ENCODE measurements at regions not wholly inside any gene's neighbourhood (a gene's known extent, or its start where the extent isn't known, plus 50 kb on each side); places are given as distances from the start of the nearest gene placed in this dataset.
"Not testable (repeated sequence)": the region's sequence is repeated elsewhere in the genome, so short reads cannot be mapped to it uniquely, and the experiment has no call there.

DNA sequence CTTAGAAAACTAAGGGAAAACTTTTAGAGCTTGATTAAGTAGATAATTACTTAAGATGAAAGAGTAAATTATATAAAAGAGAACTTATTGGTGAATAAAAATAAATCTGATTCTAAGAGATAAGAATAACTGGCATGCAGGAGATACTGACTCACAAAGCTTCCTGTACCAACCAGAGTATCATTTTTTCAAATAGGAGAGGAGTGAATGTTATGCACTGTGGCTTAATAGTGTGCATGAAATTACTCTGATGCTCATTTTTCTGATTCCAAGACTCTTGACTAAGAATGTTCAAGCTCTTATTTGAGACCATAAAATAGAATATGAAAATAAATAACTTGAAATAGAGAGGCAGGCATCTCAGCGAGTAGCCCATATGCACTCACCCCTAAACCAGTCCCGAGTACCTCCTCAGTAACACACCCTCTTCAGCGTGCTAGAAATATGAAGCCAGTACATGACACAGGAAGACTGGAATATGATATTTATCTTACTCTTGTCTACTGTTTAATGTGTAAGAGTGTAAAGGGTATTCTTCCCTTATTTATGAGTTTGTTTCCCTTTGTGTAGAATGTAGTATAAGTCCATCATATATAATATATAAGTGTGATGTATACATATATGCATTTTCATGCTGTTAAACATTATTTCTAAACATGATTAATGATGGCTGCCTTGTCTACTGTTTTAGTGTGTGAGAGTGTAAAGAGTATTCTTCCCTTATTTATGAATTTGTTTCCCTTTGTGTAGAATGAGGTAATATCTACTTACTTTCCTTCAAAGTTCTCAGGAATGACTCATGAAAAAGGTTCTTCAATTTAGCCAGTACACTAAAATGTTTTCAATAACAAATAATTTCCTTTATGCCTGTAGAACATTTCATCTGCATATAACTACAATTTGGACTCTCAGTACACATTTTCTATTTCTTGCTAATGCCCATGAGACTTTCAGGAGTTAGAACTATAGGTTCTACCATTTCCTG lies 99.2 kb upstream of the PALMD start:
- no peak for DNase-seq

DNA sequence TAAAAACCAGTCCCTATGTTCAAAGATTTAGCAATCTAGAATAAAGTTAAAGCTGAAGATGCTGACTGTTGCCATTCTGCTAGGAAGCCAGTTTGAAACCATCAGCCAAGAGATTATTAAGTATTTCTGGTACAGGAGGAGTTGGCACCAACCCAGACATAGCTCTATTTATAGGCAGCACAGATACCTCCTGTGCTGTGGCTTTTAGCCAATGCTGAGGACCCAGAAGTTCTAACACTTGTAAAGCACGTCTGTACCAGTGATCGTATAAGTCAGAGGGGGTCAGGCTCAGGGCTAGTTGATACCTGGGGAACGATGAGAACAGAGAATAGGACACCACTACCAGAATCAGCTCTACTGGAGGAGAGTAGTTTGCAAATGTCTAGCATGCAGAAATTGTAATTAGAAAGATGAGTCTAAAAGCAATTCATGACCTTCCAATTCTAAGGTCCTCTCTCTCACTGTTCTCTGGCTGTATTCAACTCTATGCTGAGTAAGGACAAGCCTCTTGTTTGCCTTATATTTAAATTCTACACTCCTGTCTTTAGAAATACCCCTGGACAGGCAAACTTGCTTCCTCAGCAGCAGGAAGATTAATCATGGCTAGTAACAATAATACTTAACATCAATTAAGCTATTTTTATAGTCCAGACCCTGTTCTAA lies 96.8 kb upstream of the PALMD start:
- peak; percentile 90 for DNase-seq

DNA sequence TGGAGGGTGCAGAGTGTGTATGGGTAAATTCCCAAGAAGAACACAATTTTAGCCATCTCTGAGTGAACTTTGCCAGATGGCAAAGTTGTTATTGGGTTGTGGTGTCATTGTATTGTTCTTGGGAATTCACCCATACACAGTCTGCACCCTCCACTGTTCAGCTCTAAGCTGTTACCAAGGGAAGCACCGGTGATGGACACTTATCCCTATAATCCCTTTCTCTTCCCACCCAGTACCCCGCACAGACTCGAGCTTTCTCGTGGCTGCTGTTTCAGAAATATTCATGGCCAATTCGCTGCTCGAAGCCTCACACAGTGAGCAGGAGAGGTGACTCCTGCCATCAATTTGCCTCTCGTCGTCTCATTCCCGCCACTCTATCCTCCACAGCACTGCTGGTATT lies 95.7 kb upstream of the PALMD start:
- DNase-seq, result peak; percentile 95

DNA sequence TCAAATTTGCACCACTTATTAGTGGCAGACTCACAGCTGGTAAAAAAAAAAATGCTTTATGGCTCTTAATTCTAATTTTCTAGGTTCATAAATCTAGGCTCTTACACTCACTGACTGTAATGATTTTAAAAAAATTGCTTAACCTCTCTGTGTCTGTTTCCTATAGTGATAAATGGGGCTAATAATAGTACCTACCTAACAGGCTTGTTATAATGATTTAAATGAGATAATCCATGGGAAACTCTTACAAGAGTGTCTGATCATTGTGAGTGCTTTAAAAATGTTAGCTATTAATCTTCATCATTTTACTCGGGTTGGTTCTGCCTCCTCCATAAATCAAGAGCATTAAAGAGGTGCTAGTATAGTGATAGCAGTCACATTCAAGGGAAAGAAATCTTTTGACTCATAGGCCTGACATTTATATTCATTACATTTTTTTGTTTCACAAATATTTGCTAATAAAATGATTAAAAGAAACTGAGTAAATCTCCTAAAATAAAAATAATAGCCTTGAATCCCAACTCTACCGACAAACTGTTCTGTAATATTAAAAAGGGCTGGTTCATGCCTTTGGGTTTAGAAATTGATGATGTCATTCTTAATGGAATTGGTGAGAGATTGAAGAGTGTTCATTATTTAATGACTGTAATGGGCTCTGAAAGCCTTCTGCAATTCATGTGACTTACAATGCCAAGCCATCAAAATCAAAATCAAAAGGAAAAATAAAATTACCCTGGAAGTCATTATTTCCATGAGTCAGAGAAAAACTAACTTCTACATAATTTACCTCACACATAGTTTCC lies 93.9 kb upstream of the PALMD start:
- peak; percentile 30 for DNase-seq

DNA sequence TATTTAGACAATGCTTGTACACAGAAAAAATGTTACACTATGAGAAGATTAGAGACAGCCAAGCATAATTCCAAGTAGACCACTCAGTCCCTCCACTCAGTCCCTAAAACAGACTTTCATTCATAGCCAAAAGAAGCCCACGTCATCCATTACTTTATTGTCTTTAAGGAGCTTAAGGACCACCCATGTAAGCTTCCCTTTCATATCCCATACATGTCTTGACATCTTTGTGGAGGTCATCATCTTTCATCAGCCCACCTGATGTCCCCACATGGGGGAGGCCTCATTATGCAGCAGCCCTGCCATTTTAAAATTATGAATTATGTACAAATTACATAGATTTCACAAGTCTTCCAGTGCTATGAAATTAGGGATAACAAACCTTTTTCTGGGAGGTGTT lies 92.6 kb upstream of the PALMD start:
- DNase-seq, result no peak

DNA sequence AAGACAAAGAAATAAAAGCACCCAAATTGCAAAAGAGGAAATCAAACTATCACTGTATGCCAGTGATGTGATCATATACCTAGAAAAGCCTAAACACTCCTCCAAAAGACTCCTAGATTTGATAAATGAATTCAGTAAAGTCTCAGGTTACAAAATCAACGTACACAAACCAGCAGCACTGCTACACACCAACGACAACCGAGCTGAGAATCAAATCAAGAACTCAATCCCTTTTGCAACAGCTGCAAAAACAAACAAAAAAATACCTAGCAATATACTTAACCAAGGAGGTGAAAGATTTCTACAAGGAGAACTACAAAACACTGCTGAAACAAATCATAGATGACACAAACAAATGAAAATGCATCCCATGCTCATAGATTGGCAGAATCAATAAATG lies 92.1 kb upstream of the PALMD start:
- not testable (repeated sequence) for DNase-seq

DNA sequence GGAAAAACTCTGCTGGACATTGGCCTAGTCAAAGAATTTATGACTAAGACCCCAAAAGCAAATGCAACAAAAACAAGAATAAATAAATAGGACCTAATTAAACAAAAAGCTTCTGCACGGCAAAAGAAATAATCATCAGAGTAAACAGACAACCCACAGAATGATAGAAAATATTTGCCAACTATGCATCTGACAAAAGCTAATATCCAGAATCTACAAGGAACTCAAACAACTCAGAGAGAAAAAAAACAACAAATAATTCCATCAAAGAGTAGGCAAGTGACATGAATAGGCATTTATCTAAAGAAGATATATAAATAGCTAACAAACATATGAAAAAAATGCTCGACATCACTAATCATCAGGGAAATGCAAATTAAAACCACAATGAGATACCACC lies 91.2 kb upstream of the PALMD start:
- DNase-seq, result no peak

DNA sequence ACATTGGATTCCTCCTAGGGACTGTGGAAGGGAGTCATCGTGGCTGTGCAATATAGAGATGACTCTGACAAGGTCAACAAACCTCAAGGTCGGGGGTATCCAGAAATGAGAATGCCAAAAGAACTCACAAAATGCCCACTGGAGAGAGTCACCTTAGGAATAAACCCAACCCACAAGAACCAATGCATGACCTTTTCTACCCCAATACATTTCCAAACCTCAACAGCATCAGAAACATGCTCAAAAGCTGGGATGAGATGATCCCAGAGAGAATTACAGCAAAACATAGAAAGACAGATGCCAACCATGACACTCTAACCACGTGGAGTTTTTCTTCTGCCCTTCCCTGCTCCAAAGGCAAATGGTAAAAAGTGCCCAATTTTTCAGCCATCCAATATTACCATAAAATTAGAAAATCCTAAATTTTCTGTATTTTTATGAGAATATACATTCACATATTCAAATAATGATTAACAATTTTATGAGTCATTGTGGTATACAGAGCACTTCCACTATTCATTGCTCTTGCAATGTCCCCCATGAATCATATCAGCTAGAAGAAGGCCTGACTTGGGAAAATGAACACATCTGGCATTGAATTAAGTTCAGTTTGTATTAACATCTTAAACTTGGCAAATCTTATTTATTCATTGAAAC lies 88.2 kb upstream of the PALMD start:
- DNase-seq, result no peak

DNA sequence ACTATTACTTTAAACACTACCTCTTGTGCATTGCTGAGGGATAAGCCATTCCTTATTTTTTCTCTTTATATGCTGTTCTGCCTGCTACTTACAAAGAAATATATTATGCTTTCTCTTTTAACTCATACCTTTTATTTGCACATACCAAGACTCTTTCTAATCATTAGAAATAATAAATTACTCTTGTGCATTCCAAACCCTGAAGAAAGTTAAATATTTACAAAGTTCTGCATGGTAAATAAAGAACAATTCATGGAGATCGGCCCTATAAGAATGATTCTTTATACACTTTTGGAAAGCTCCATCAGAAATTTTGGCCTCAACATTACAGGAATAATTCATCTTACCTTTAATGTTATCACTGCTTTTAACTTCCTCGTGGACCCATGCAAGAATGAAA lies 86.7 kb upstream of the PALMD start:
- no peak for DNase-seq

DNA sequence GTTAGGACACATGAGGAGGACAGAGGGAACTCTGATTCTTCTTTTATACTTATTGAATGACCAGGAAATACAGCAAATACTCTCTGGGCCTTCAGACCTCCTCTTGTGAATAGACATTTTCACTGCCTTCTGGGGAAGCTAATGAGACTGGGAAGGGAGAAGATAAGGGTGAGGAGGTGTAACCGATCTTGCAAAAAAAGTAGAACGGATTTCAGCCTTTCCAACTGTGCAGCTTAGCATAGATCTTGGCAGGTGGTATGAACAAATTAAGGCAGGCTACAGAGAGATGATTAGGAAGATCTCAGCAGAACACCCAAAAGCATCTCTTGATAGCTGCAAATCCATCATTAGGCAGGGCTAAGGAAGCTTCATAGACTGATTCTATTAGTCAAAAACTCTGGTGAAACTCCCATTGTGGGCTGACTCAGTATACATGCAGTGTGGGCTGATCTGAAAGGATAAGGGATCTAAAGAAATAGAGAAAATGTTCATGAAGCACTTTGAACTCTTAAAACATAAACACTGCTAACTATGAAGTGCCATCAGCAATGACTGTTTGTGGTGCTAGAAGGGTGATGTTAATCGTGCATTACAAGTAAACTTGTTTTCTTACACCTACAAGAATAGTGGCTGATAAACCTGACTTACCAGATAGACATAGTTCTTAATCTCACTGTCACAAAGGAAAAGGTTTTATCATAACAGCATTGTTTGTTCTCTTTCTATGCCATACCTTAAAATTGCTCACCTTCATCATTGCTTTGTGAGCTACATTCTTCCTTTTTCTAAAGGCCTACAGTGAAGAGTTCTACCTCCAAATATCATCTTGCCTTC lies 85.5 kb upstream of the PALMD start:
- DNase-seq, result peak; percentile 76

DNA sequence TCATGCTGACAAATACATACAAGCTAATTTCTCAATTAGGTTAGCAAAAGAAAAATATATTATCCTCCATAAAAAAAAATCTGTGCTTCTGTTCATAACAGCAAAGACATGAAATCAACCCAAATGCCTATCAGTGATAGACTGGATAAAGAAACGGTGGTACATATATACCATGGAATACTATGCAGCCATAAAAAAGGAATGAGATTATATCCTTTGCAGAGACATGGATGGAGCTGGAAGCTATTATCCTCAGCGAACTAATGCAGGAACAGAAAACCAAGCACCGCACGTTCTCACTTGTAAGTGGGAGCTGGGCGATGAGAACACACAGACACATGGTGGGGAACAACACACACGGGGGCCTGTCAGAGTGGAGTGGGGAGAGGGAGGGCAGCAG lies 84.0 kb upstream of the PALMD start:
- DNase-seq, result no peak

DNA sequence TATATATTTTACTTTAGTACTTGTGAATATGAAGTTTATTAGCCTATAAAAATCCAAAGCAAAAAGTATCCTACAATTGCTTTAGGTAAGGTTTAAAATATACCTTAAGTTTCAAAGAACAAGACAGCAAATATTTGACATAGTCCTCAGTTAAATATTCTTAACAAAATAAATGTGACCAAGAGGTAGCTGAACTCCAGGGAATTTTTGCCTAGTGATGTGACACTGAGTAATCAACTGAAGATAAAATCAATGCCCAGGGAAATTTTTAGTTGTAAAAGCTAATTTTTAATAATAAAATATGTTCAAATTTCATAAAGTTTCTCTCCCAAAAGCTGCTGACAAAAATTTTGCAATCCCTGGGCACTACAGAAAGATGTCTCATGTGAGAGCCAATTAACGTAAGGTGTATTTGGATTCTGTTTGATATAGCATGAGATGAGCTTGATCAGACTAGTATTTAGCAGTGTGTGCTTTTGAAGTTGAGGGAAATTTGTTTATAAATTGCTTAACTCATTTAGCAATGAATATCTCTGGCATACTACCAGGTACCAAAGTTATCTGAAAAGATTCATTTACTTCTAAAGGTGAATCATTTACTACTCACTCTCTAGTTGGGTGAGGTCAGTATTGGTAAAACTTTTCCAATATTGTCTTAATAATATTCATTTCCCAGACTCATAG lies 80.2 kb upstream of the PALMD start:
- no peak for DNase-seq

DNA sequence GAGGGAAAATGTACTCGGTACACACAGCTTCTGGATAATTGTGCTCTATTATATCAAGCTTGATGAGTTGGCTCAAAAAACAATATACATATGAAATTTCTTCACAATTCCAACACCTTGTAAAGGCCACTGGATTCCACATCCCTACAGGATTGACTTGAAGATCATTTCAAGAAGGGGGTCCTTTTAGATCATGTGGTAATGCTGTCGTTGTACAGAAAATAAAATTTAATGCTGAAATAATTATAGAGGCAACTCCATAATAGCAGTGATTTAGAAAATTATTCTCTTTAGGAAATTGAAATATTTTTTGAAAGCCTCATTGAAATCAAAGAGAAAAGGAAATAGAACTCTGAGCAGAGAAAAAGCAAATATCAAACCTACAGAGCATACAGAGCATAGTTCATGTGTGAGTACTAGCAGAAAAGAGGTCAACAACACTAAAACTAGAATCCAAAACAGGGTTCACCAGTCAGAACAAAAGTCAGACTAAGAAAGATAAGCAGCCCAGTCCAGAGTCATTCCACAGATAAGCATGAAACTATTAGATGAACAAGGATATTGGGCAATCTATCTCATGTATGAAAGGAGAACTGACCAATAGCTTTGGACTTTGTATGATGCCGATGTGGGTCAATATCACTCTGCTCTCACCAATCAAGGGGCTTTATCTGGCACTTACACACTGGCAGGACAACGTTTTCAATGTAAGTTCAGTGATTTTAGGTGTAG lies 79.5 kb upstream of the PALMD start:
- DNase-seq, result no peak

DNA sequence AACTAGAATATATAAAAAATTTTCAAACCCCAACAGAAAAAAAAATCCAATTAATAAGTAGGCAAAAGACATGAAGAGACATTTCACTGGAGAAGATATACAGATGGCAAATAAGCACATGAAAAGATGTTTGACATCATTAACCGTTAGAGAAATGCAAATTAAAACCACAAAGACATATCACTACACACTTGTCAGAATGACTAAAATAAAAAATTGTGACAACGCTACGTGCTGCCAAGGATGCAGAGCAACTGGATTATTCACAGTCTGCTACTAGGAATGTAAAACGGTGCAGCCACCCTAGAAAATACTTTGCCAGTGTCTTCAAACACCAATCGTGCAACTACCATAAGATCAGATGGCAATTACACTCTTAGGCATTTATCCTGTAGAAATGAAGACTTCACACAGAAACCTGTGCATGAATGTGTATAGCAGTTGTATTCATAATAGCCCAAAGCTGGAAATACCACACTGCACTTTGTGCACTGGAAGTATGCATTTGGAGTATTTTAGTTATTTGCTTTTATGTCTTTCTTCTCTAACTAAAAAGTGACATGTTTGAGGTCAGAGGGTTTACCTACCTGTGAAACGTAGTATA lies 75.3 kb upstream of the PALMD start:
- DNase-seq, result no peak

DNA sequence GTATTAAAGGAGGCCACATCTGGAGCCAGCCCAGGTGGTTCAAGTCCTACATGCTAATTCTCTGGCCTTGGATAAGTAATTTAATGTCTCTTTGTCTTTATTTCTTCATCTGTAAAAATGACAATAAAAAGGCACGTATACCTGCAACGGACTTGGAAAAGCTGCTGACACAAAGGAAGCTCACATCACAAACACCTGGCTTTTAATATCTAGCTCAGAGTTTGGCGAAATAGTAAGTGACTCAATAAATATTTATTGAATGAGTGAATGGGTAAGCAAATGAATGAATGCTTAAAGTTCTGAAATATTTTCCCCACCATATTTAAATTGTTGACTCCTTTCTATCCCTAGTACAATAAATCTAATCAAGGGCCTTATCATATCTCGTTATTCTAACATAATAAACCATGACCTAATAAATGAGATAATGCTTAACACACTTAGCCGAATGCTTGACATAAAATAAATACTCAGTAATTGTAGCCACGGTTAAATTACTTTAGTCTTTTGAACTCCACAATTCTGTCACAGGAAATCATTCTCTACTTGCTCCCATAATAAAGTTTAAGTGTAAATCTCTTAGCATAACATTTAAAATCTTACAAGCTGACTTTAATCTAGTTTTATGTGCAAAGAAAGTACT lies 74.7 kb upstream of the PALMD start:
- no peak for DNase-seq

DNA sequence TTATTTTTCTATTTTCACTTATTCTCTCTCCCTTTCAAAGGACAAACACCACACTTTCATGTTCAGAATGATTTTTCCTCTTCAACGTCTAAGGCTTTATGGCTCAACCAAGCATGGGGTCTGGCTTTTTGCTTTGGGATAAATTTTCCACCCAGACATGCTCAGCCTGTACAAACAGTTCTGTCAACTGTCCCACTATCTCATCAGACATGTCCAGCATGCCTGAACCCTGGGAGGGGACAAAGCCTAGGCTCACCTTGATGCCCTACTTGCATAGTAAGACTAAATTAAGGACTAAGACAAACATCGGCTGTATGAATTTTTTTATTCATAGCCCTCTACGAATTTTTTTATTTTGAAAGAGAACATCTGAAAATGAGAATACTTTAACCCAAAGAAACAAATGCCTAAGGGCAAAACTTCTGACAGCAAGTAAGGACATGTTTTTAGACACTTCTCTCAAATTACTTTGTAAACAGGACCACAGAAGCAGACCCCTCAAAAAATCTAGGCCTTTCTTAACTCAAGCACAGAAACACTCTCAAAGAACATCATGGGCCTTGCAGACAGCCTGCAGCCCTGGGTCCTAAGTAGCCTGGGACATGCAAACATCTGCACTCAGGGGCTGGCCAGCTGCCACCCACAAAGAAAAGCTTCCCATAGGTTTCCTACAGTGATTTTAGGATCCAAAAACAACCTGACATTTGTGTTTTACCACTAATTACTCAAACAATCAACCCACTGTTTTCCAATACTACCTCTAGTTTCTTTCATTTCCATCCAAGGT lies 72.3 kb upstream of the PALMD start:
- DNase-seq, result peak; percentile 23

DNA sequence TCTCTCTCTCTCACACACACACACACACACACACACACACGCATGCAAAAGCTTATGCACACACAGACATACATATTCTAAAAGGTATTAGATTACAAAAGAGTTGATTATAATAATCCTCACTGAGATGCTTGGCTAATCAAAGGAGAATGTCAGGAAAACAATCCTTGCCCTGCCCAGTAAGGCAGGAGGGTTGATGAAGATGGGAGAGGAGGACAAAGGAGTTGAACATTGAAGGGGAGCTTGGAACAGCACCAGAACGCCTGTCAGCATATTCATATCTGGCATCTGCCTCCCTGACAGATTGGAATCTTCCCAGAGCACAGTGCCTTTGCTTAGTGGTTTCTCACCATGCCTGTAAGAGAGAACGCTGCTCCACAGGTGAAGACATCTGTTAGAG lies 68.6 kb upstream of the PALMD start:
- peak; percentile 44 for DNase-seq

DNA sequence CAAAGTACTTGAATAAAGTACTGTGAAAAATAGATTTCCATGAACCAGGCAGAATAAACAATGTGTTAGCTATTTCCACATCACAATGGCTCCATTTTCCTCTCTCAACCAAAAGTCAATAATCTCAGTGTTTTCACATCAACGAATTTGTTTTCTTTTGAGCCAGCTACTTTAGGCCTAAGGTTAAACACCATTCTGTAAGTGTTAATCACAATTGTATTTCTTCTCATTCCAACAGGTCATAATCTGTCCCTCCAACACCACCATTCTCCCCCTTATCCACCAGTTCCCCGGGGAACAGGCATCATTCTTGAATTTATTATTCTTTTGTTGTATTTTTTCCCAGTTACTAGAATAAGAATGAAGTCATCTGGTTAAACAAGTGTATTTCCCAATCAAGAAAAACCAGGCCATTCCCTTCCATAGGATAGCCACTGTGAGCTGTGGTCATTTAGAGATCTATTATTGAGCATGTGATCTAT lies 66.2 kb upstream of the PALMD start:
- DNase-seq, result no peak

DNA sequence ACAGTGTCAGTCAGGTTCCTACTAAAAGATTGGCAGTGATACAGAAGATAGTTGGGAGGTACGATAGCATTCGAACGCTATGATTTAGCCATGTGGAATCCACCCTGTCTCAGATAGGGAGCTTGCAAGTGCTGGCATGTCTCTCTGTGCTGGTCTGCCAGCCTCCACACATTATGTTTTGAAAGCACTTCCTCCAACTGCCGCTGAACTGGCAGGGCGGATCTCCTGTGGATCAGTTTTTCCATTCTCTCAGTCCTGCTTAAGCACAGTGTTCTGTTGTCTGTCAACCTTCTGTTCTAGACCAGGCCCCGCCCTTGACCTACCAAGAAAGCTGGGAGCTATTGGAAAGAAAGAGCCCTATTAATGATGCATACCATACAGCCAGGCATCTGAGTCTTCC lies 65.5 kb upstream of the PALMD start:
- DNase-seq, result no peak

Measured in NCI-H82 (cell line).